GM12878 (cell line): ENCODE measurements at regions not wholly inside any gene's neighbourhood (a gene's known extent, or its start where the extent isn't known, plus 50 kb on each side); places are given as distances from the start of the nearest gene placed in this dataset.

Source experiments
- ATAC-seq: fragments of 200-7000 bp; cut with Tn5 transposase; 3 replicates; pipeline ENCODE4 v1.9.1; 2020; ENCODE audit warnings: mild to moderate bottlenecking, moderate library complexity
- BruUV-seq: library from RNA; stranded (reverse); fragments of 400-500 nt; replicated peaks from 2 replicates; lab custom pipeline; 2021; lab: Mats Ljungman, UMichigan
- CTCF ChIA-PET: fragments of 300-600 bp; sonication (Branson Sonifier 250); formaldehyde crosslinking; extraction: SDS; loops from one replicate; lab custom pipeline; 2021; ENCODE audit warnings: inconsistent platforms; lab: Yijun Ruan, JAX
- POLR2A ChIA-PET: fragments of 350-600 bp; formaldehyde crosslinking; extraction: SDS; loops from one replicate; lab custom pipeline; 2021; ENCODE audit warnings: inconsistent platforms; lab: Charles Lee
- RAD21 ChIA-PET: fragments of 300-600 bp; sonication (Branson Sonifier 250); formaldehyde crosslinking; loops from one replicate; lab custom pipeline; 2023; ENCODE audit warnings: antibody characterized with exemption; ENCODE audit not compliant: unreplicated experiment; lab: Charles Lee
- SMC1A ChIA-PET: fragments of 300-600 bp; sonication (Branson Sonifier 250); formaldehyde crosslinking; loops from one replicate; lab custom pipeline; 2023; ENCODE audit not compliant: unreplicated experiment, uncharacterized antibody; lab: Charles Lee
- DNase-seq: peaks from one replicate; pipeline ENCODE4 v3.0.0-alpha.2; 2011; ENCODE audit warnings: low read depth, low spot score
- FAIRE-seq: peaks from 3 replicates; lab custom pipeline; 2011; peaks lifted over from hg19 to GRCh38; lab: Jason Lieb, UNC
- H2AFZ ChIP-seq: 2 replicates; pipeline ENCODE4 v1.6.0; 2011; ENCODE audit warnings: low read depth, low read length, control low read depth; ENCODE audit not compliant: control insufficient read depth
- H3K27ac ChIP-seq: 2 replicates; pipeline ENCODE4 v1.5.1; 2011; ENCODE audit warnings: control low read depth; ENCODE audit not compliant: control insufficient read depth, insufficient read depth
- H3K27me3 ChIP-seq, 2 experiments: replicated peaks in 1 of 2; 2 replicates each; pipeline versions ENCODE4 v1.6.0 to v1.6.1; 2011; ENCODE audit warnings: low read length in 1 of 2; ENCODE audit not compliant: control insufficient read depth in 2 of 2, insufficient read depth in 2 of 2
- H3K36me3 ChIP-seq, 2 experiments: 2 replicates each; pipeline ENCODE4 v1.5.1; 2011; ENCODE audit warnings: low read length in 1 of 2; ENCODE audit not compliant: control insufficient read depth in 2 of 2, insufficient read depth in 2 of 2
- H3K4me1 ChIP-seq: 2 replicates; pipeline ENCODE4 v1.6.1; 2011; ENCODE audit warnings: mild to moderate bottlenecking, low read length, moderate library complexity, mixed read lengths; ENCODE audit not compliant: control insufficient read depth, insufficient read depth
- H3K4me2 ChIP-seq: 2 replicates; pipeline ENCODE4 v1.6.0; 2011; ENCODE audit warnings: control low read depth; ENCODE audit not compliant: control insufficient read depth, insufficient read depth
- H3K4me3 ChIP-seq: fragments of 200-600 bp; sonication (generic); 2 replicates; pipeline ENCODE4 v1.5.1; 2016
- H3K79me2 ChIP-seq: 2 replicates; pipeline ENCODE4 v1.6.0; 2011; ENCODE audit warnings: low read length; ENCODE audit not compliant: control insufficient read depth, insufficient read depth
- H3K9ac ChIP-seq: 2 replicates; pipeline ENCODE4 v1.8.0; 2011; ENCODE audit warnings: low read length, control low read depth, mixed read lengths; ENCODE audit not compliant: control insufficient read depth, insufficient read depth
- H3K9me3 ChIP-seq: replicated peaks from 3 replicates; pipeline ENCODE4 v1.5.1; 2011; ENCODE audit warnings: mild to moderate bottlenecking, low read length; ENCODE audit not compliant: control insufficient read depth, insufficient read depth
- H4K20me1 ChIP-seq: 2 replicates; pipeline ENCODE4 v1.6.0; 2011; ENCODE audit not compliant: control insufficient read depth, insufficient read depth
- BCL3 ChIP-seq: IDR thresholded peaks from 2 replicates; pipeline ENCODE4 v1.6.1; 2011; ENCODE audit warnings: borderline replicate concordance, low read depth, mild to moderate bottlenecking, moderate library complexity, low read length; ENCODE audit not compliant: insufficient read depth, poor library complexity, severe bottlenecking
- CHD1 ChIP-seq: IDR thresholded peaks from 2 replicates; pipeline ENCODE4 v1.6.1; 2012; ENCODE audit warnings: low read depth, low read length, improper control_type of control experiment
- E2F4 ChIP-seq: IDR thresholded peaks from 2 replicates; pipeline ENCODE4 v1.6.1; 2012; ENCODE audit warnings: low read depth, low read length, improper control_type of control experiment
- MAX ChIP-seq: IDR thresholded peaks from 2 replicates; pipeline ENCODE4 v1.6.1; 2012; ENCODE audit warnings: low read depth, low read length, improper control_type of control experiment
- NRF1 ChIP-seq: conservative IDR thresholded peaks from 2 replicates; pipeline ENCODE4 v1.6.1; 2011; ENCODE audit warnings: mild to moderate bottlenecking, low read depth, low read length, improper control_type of control experiment
- RB1 ChIP-seq: fragments of 450-650 bp; formaldehyde crosslinking; IDR thresholded peaks from 2 replicates; pipeline ENCODE4 v1.6.1; 2017; ENCODE audit warnings: mild to moderate bottlenecking, borderline replicate concordance
- SKIL ChIP-seq: fragments of 450-650 bp; IDR thresholded peaks from 2 replicates; pipeline ENCODE4 v1.6.1; 2017; ENCODE audit warnings: mild to moderate bottlenecking, low read depth, inconsistent platforms; ENCODE audit not compliant: poor library complexity, severe bottlenecking
- TCF12 ChIP-seq: IDR thresholded peaks from 2 replicates; pipeline ENCODE4 v1.6.1; 2011; ENCODE audit warnings: low read depth, mild to moderate bottlenecking, low read length
- USF2 ChIP-seq: IDR thresholded peaks from 2 replicates; pipeline ENCODE4 v1.6.1; 2011; ENCODE audit warnings: low read depth, low read length, improper control_type of control experiment, borderline replicate concordance
- WGBS: methylation state at CpG from one replicate; pipeline ENCODE4 v1.1.6; 2016; ENCODE audit warnings: low lambda C conversion rate; ENCODE audit not compliant: insufficient replicate concordance, insufficient coverage; ENCODE audit errors: missing lambda C conversion rate; 5-methylcytosine and 5-hydroxymethylcytosine counted together
- in situ Hi-C: fragments of 300-500 bp; cut with MboI; formaldehyde crosslinking; loops from 9 replicates; pipeline ENCODE4 v1.14.3; 2018; ENCODE audit warnings: mixed read lengths
- intact Hi-C: fragments of 100-400 bp; cut with micrococcal nuclease; formaldehyde crosslinking; loops from one replicate; pipeline ENCODE4 v1.14.2; 2022; ENCODE audit not compliant: unreplicated experiment

GRCh38 chr12:3367750-3368444 is 123.1 kb upstream of the PRMT8 start:
- RAD21 ChIA-PET, result no interaction called here
- TF ChIP-seq NRF1 (no peak), USF2 (no peak), MAX (no peak), BCL3 (no peak), SKIL (no peak), CHD1 (no peak), E2F4 (no peak), TCF12 (no peak), RB1 (no peak)
- no peak overlapping the region for H3K4me2 ChIP-seq
- H3K9me3 ChIP-seq, result no peaks in the 10 kb centered on the region
- no peak overlapping the region for H3K27ac ChIP-seq
- intact Hi-C loops, result no loop called here
- no TSS peak for BruUV-seq
- ATAC-seq (no peak), DNase-seq (no peak), FAIRE-seq (no peak)
- POLR2A ChIA-PET, result no interaction called here
- no peaks in the 10 kb centered on the region for H3K79me2 ChIP-seq
- H3K4me1 ChIP-seq, result 0 out of 2 replicates have a peak, but pooled peaks cover 3% of the 10 kb centered on the region
- in situ Hi-C loops, result no loop called here
- H3K9ac ChIP-seq, result no peak overlapping the region
- WGBS, result 25% methylated on average over 16 of the region's 16 CpGs
- H3K36me3 ChIP-seq, result no peaks in the 10 kb centered on the region
- CTCF ChIA-PET, result no interaction called here
- peaks cover 5 to 10% of the 10 kb centered on the region in 2 experiments; a peak in 3 of 4 replicates for H3K27me3 ChIP-seq
- no peaks in the 10 kb centered on the region for H4K20me1 ChIP-seq
- no peak overlapping the region for H3K4me3 ChIP-seq
- SMC1A ChIA-PET, result no interaction called here
- no peak overlapping the region for H2AFZ ChIP-seq
